A549 (cell line): ENCODE measurements at regions not wholly inside any gene's neighbourhood (a gene's known extent, or its start where the extent isn't known, plus 50 kb on each side); places are given as distances from the start of the nearest gene placed in this dataset.

Experiments used
- ATAC-seq, 2 experiments: fragments of 200-7000 bp in 1 of 2; fragments of >200 bp in 1 of 2; cut with Nextera tagmentation in 1 of 2; cut with Tn5 transposase in 1 of 2; 3 replicates each; pipeline versions ENCODE4 v1.8.0 to v1.9.1; 2018 to 2020; ENCODE audit warnings: mild to moderate bottlenecking in 1 of 2, moderate library complexity in 1 of 2
- CTCF ChIA-PET: fragments of 300-600 bp; sonication (Branson Sonifier 250); formaldehyde crosslinking; extraction: SDS; loops from one replicate; lab custom pipeline; 2021; ENCODE audit warnings: antibody characterized with exemption, inconsistent platforms; lab: Yijun Ruan, JAX
- POLR2A ChIA-PET: fragments of 350-600 bp; formaldehyde crosslinking; extraction: SDS; loops from one replicate; lab custom pipeline; 2021; ENCODE audit warnings: antibody characterized with exemption, inconsistent platforms; lab: Yijun Ruan, JAX
- DNase-seq, 2 experiments: peaks; one replicate each; pipeline versions ENCODE4 v3.0.0 to v3.0.0-alpha.2; 2011 to 2016; ENCODE audit warnings: low read depth in 1 of 2, low spot score in 1 of 2
- FAIRE-seq: peaks from 2 replicates; lab custom pipeline; 2011; peaks lifted over from hg19 to GRCh38; lab: Jason Lieb, UNC
- H3K27ac ChIP-seq, 2 experiments: fragments of >200 bp; sonication (Bioruptor Twin); formaldehyde crosslinking; 3 replicates each; pipeline ENCODE4 v1.5.1; 2016 to 2017
- H3K4me1 ChIP-seq: fragments of >200 bp; sonication (Bioruptor Twin); formaldehyde crosslinking; 3 replicates; pipeline ENCODE4 v1.6.1; 2016
- H3K4me2 ChIP-seq: fragments of >200 bp; sonication (Bioruptor Twin); formaldehyde crosslinking; 3 replicates; pipeline ENCODE4 v1.6.1; 2016
- H3K4me3 ChIP-seq: fragments of >200 bp; sonication (Bioruptor Twin); formaldehyde crosslinking; 3 replicates; pipeline ENCODE4 v1.5.1; 2016
- H3K9me3 ChIP-seq: fragments of >200 bp; sonication (Bioruptor Twin); formaldehyde crosslinking; 3 replicates; pipeline ENCODE4 v1.6.1; 2016
- CEBPB ChIP-seq, 2 experiments: fragments of >200 bp in 1 of 2; sonication (Bioruptor Twin) in 1 of 2; formaldehyde crosslinking in 1 of 2; IDR thresholded peaks; 2 replicates each; pipeline ENCODE4 v1.6.1; 2012 to 2016
- EP300 ChIP-seq, 2 experiments: fragments of >200 bp; sonication (Bioruptor Twin); formaldehyde crosslinking; IDR thresholded peaks; 2 replicates in 1 of 2; 3 replicates in 1 of 2; pipeline ENCODE4 v1.6.1; 2016 to 2017
- HEYL ChIP-seq: fragments of 250-450 bp; sonication (Bioruptor Pico); IDR thresholded peaks from 2 replicates; pipeline ENCODE4 v1.8.0; 2021; ENCODE audit warnings: mild to moderate bottlenecking, moderate library complexity
- HOXB5 ChIP-seq: fragments of 250-450 bp; sonication (Bioruptor Pico); IDR thresholded peaks from 2 replicates; pipeline ENCODE4 v1.5.0; 2020; ENCODE audit warnings: mild to moderate bottlenecking, moderate library complexity
- KDM5A ChIP-seq: fragments of 200-600 bp; sonication (generic); IDR thresholded peaks from 2 replicates; pipeline ENCODE4 v1.6.1; 2016; ENCODE audit warnings: antibody characterized with exemption, mild to moderate bottlenecking
- MAZ ChIP-seq: fragments of 150-350 bp; IDR thresholded peaks from 2 replicates; pipeline ENCODE4 v1.6.1; 2014; ENCODE audit warnings: antibody characterized with exemption, low read depth, low read length, borderline replicate concordance
- MYC ChIP-seq: IDR thresholded peaks from 2 replicates; pipeline ENCODE4 v1.6.1; 2012; ENCODE audit warnings: mild to moderate bottlenecking, inconsistent platforms, low read length, improper control_type of control experiment, borderline replicate concordance
- PHF8 ChIP-seq: fragments of 200-600 bp; sonication (generic); IDR thresholded peaks from 2 replicates; pipeline ENCODE4 v1.6.1; 2016; ENCODE audit warnings: low read depth, mild to moderate bottlenecking, antibody characterized with exemption, moderate library complexity, borderline replicate concordance
- POLR2AphosphoS2 ChIP-seq: conservative IDR thresholded peaks from 2 replicates; pipeline ENCODE4 v1.6.1; 2012; ENCODE audit warnings: low read length, improper control_type of control experiment, inconsistent platforms
- RCOR1 ChIP-seq: fragments of 150-350 bp; IDR thresholded peaks from 2 replicates; pipeline ENCODE4 v1.6.1; 2014; ENCODE audit warnings: antibody characterized with exemption, low read length, low read depth
- RNF2 ChIP-seq: fragments of 200-600 bp; sonication (generic); IDR thresholded peaks from 2 replicates; pipeline ENCODE4 v1.6.1; 2016; ENCODE audit warnings: low read depth, mild to moderate bottlenecking, antibody characterized with exemption, moderate library complexity, borderline replicate concordance
- SMC3 ChIP-seq: fragments of >200 bp; sonication (Bioruptor Twin); formaldehyde crosslinking; IDR thresholded peaks from 3 replicates; pipeline ENCODE4 v1.6.1; 2018; ENCODE audit warnings: inconsistent platforms
- WGBS: methylation state at CpG from one replicate; pipeline ENCODE4 v1.1.6; 2017; ENCODE audit errors: missing lambda C conversion rate; 5-methylcytosine and 5-hydroxymethylcytosine counted together
- TF ChIP-seq, protein P1 (sequence below): fragments of 250-450 bp; sonication (Bioruptor Pico); IDR thresholded peaks from 2 replicates; pipeline ENCODE4 v1.5.0; 2021; ENCODE audit warnings: mild to moderate bottlenecking, moderate library complexity, borderline replicate concordance
- TF ChIP-seq, protein P2 (sequence below): fragments of >200 bp; sonication (Bioruptor Twin); formaldehyde crosslinking; IDR thresholded peaks from 3 replicates; pipeline ENCODE4 v1.6.1; 2016
- TF ChIP-seq, protein P3 (sequence below): fragments of >200 bp; sonication (Bioruptor Twin); formaldehyde crosslinking; IDR thresholded peaks from 2 replicates; pipeline ENCODE4 v1.6.1; 2016
- TF ChIP-seq, protein P4 (sequence below): fragments of 250-450 bp; sonication (Bioruptor Pico); IDR thresholded peaks from 2 replicates; pipeline ENCODE4 v1.5.0; 2020; ENCODE audit warnings: low read depth, mild to moderate bottlenecking, moderate library complexity
- TF ChIP-seq, protein P5 (sequence below): IDR thresholded peaks from 2 replicates; pipeline ENCODE4 v1.6.1; 2012; ENCODE audit warnings: low read depth, borderline replicate concordance

DNA sequence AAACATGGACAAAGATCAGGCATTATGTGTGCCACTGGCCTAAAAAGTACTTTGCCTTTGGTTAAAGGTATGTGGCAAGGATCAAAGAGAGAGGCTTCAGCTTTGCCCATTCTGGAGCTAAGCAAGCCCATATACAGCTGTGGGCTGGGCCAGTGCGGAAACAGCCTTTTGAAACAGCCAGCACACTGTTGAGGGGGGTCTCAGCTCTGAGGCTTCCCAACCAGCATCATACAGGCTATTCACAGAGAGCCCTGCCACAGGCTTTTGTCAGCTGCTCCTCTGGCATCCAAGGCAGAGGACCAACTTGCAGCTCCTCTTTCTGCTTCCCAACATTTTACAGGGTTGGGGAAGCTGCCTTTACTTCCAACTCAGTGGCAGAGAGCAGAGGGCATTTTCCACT is 63.2 kb upstream of the FOXB1 start:
- Histone ChIP-seq H3K27ac (no peak overlapping the region), H3K4me2 (no peak overlapping the region), H3K4me3 (no peak overlapping the region), H3K9me3 (no peaks in the 10 kb centered on the region), H3K4me1 (no peaks in the 10 kb centered on the region)
- 27% methylated on average over 1 of the region's 1 CpG for WGBS
- ChIA-PET POLR2A (interaction anchor here (0.7 kb wide), 1 partner anchor 1121 kb away, joined by 4 read pairs; no protein-coding TSS in a partner anchor), CTCF (interaction anchor here (0.9 to 1.5 kb wide), 2 partner anchors 10 to 23 kb away, joined by 3 read pairs; no protein-coding TSS in a partner anchor)
- ATAC-seq, result no peak
- FAIRE-seq, result no peak
- TF ChIP-seq PHF8, result no peak
- no peak for TF ChIP-seq HOXB5 (CRISPR knock-in tag)
- TF ChIP-seq POLR2AphosphoS2, result no peak
- TF ChIP-seq, protein P1, sequence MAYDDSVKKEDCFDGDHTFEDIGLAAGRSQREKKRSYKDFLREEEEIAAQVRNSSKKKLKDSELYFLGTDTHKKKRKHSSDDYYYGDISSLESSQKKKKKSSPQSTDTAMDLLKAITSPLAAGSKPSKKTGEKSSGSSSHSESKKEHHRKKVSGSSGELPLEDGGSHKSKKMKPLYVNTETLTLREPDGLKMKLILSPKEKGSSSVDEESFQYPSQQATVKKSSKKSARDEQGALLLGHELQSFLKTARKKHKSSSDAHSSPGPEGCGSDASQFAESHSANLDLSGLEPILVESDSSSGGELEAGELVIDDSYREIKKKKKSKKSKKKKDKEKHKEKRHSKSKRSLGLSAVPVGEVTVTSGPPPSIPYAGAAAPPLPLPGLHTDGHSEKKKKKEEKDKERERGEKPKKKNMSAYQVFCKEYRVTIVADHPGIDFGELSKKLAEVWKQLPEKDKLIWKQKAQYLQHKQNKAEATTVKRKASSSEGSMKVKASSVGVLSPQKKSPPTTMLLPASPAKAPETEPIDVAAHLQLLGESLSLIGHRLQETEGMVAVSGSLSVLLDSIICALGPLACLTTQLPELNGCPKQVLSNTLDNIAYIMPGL (CRISPR knock-in tag), result no peak
- no peak for TF ChIP-seq EP300 (IDR thresholded peaks at IDR 0.05)
- TF ChIP-seq, protein P2, sequence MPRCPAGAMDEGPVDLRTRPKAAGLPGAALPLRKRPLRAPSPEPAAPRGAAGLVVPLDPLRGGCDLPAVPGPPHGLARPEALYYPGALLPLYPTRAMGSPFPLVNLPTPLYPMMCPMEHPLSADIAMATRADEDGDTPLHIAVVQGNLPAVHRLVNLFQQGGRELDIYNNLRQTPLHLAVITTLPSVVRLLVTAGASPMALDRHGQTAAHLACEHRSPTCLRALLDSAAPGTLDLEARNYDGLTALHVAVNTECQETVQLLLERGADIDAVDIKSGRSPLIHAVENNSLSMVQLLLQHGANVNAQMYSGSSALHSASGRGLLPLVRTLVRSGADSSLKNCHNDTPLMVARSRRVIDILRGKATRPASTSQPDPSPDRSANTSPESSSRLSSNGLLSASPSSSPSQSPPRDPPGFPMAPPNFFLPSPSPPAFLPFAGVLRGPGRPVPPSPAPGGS, result no peak
- TF ChIP-seq HEYL (CRISPR knock-in tag), result no peak
- no peak for TF ChIP-seq MAZ
- no peak for DNase-seq

DNA sequence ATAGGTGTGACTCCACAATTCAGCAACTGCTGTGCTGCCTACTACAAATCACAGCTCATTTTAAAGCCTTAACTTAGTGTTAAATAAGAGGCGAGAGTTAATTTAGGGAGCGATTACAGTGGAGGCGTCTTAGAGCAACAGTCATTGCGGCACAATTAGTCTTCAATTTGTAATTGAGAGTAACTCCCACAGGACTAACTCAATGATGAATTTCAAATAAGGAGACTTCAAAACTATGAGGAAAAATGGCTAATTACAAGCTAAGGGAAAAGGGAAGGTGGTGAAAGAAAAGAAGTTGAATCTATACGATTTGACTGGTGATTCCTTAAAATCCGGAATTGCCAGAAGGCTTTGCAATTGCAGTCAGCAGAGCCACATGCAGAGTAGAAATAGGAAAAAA is 63.7 kb upstream of the FOXB1 start:
- no peak for ATAC-seq
- TF ChIP-seq, protein P2, result no peak
- no peak for TF ChIP-seq RNF2
- TF ChIP-seq, protein P3, sequence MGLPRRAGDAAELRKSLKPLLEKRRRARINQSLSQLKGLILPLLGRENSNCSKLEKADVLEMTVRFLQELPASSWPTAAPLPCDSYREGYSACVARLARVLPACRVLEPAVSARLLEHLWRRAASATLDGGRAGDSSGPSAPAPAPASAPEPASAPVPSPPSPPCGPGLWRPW, result no peak
- no peak for TF ChIP-seq MYC
- no peak for TF ChIP-seq RCOR1
- no peak for TF ChIP-seq CEBPB (IDR thresholded peaks at IDR 0.05)
- TF ChIP-seq, protein P1 (CRISPR knock-in tag), result no peak
- TF ChIP-seq SMC3, result no peak
- TF ChIP-seq, protein P4, sequence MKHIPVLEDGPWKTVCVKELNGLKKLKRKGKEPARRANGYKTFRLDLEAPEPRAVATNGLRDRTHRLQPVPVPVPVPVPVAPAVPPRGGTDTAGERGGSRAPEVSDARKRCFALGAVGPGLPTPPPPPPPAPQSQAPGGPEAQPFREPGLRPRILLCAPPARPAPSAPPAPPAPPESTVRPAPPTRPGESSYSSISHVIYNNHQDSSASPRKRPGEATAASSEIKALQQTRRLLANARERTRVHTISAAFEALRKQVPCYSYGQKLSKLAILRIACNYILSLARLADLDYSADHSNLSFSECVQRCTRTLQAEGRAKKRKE, result no peak
- no peak for TF ChIP-seq KDM5A
- TF ChIP-seq, protein P5, sequence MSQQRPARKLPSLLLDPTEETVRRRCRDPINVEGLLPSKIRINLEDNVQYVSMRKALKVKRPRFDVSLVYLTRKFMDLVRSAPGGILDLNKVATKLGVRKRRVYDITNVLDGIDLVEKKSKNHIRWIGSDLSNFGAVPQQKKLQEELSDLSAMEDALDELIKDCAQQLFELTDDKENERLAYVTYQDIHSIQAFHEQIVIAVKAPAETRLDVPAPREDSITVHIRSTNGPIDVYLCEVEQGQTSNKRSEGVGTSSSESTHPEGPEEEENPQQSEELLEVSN, result no peak
- no peak for DNase-seq
- WGBS, result 61% methylated on average over 6 of the region's 6 CpGs
- ChIA-PET CTCF (interaction anchor here (0.9 to 1.5 kb wide), 2 partner anchors 10 to 23 kb away, joined by 3 read pairs; no protein-coding TSS in a partner anchor), POLR2A (interaction anchor here (0.7 kb wide), 1 partner anchor 1120 kb away, joined by 4 read pairs; no protein-coding TSS in a partner anchor)
- H3K9me3 ChIP-seq, result no peaks in the 10 kb centered on the region
- FAIRE-seq, result no peak
- H3K27ac ChIP-seq, result no peak overlapping the region
- H3K4me1 ChIP-seq, result no peaks in the 10 kb centered on the region
- H3K4me3 ChIP-seq, result no peak overlapping the region
- H3K4me2 ChIP-seq, result no peak overlapping the region
